GM23338 (cell line): ENCODE measurements at regions not wholly inside any gene's neighbourhood (a gene's known extent, or its start where the extent isn't known, plus 50 kb on each side); places are given as distances from the start of the nearest gene placed in this dataset.

Experiments used
- CREB1 ChIP-seq: fragments of 250-450 bp; sonication (Bioruptor Pico); IDR thresholded peaks from 2 replicates; pipeline ENCODE4 v1.5.0; 2020; ENCODE audit warnings: low read depth, mild to moderate bottlenecking, moderate library complexity
- POLR2AphosphoS5 ChIP-seq: IDR thresholded peaks from 2 replicates; pipeline ENCODE4 v1.6.1; 2016; ENCODE audit warnings: antibody characterized with exemption, low read depth
- TF ChIP-seq, protein P1 (sequence below), 2 experiments: fragments of 200-600 bp in 1 of 2; sonication (generic) in 1 of 2; conservative IDR thresholded peaks; 2 replicates each; pipeline versions ENCODE4 v1.5.1 to v1.6.1; 2016 to 2017; ENCODE audit warnings: antibody characterized with exemption in 2 of 2, low read depth in 2 of 2, mild to moderate bottlenecking in 2 of 2, moderate library complexity in 1 of 2
- TF ChIP-seq, protein P2 (sequence below): IDR thresholded peaks from one replicate; pipeline ENCODE4 v1.6.1; 2018; ENCODE audit warnings: antibody characterized with exemption; ENCODE audit not compliant: unreplicated experiment

DNA sequence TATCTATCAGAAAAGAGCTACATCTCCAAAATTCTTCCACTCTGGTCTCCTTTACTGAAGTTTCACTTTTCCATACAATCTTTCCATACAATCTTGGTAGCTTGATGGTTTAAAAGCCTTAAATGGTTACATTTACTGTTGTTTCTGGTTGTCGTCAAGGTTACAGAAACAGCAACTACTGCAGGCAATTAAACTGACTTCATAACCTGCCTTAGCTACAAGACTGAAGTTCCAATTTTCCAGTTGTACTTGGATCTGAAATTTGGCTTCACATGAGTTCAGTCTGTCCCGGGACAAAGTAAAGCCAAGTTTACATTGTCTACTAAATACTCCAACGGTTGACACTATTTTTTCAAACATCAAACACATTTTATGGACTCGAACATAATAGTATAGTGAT, 326.4 kb downstream of the ANKRD50 start:
- TF ChIP-seq, protein P1, sequence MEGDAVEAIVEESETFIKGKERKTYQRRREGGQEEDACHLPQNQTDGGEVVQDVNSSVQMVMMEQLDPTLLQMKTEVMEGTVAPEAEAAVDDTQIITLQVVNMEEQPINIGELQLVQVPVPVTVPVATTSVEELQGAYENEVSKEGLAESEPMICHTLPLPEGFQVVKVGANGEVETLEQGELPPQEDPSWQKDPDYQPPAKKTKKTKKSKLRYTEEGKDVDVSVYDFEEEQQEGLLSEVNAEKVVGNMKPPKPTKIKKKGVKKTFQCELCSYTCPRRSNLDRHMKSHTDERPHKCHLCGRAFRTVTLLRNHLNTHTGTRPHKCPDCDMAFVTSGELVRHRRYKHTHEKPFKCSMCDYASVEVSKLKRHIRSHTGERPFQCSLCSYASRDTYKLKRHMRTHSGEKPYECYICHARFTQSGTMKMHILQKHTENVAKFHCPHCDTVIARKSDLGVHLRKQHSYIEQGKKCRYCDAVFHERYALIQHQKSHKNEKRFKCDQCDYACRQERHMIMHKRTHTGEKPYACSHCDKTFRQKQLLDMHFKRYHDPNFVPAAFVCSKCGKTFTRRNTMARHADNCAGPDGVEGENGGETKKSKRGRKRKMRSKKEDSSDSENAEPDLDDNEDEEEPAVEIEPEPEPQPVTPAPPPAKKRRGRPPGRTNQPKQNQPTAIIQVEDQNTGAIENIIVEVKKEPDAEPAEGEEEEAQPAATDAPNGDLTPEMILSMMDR (conservative IDR thresholded peaks at IDR 0.05; ENCODE audit: low read depth in 2 of 2), result no peak
- TF ChIP-seq, protein P2, sequence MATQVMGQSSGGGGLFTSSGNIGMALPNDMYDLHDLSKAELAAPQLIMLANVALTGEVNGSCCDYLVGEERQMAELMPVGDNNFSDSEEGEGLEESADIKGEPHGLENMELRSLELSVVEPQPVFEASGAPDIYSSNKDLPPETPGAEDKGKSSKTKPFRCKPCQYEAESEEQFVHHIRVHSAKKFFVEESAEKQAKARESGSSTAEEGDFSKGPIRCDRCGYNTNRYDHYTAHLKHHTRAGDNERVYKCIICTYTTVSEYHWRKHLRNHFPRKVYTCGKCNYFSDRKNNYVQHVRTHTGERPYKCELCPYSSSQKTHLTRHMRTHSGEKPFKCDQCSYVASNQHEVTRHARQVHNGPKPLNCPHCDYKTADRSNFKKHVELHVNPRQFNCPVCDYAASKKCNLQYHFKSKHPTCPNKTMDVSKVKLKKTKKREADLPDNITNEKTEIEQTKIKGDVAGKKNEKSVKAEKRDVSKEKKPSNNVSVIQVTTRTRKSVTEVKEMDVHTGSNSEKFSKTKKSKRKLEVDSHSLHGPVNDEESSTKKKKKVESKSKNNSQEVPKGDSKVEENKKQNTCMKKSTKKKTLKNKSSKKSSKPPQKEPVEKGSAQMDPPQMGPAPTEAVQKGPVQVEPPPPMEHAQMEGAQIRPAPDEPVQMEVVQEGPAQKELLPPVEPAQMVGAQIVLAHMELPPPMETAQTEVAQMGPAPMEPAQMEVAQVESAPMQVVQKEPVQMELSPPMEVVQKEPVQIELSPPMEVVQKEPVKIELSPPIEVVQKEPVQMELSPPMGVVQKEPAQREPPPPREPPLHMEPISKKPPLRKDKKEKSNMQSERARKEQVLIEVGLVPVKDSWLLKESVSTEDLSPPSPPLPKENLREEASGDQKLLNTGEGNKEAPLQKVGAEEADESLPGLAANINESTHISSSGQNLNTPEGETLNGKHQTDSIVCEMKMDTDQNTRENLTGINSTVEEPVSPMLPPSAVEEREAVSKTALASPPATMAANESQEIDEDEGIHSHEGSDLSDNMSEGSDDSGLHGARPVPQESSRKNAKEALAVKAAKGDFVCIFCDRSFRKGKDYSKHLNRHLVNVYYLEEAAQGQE, result no peak
- no peak for TF ChIP-seq POLR2AphosphoS5
- no peak for TF ChIP-seq CREB1
